ENCODE measurements at regions not wholly inside any gene's neighbourhood (a gene's known extent, or its start where the extent isn't known, plus 50 kb on each side); places are given as distances from the start of the nearest gene placed in this dataset.

DNA sequence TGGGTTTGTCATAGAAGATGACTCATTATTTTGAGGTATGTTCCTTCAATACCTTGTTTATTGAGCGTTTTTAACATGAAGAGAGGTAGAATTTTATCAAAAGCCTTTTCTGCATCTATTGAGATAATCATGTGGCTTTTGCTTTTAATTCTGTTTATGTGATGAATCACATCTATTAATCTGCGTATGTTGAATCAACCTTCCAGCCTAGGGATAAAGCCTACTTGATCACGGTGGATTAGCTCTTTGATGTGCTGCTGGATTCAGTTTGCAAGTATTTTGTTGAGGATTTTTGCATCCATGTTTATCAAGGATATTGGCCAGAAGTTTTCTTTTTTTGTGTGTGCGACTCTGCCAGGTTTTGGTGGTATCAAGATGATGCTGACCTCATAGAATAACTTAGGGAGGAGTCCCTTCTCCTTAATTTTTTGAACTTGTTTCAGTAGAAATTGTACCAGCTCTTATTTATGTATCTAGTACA, 602.6 kb downstream of the SNAPC1 start:
- no peak for TF ChIP-seq POLR2AphosphoS5 (IDR thresholded peaks at IDR 0.05; ENCODE audit: insufficient read depth in 1 of 2, low read depth in 1 of 2)
- TF ChIP-seq, protein P1, sequence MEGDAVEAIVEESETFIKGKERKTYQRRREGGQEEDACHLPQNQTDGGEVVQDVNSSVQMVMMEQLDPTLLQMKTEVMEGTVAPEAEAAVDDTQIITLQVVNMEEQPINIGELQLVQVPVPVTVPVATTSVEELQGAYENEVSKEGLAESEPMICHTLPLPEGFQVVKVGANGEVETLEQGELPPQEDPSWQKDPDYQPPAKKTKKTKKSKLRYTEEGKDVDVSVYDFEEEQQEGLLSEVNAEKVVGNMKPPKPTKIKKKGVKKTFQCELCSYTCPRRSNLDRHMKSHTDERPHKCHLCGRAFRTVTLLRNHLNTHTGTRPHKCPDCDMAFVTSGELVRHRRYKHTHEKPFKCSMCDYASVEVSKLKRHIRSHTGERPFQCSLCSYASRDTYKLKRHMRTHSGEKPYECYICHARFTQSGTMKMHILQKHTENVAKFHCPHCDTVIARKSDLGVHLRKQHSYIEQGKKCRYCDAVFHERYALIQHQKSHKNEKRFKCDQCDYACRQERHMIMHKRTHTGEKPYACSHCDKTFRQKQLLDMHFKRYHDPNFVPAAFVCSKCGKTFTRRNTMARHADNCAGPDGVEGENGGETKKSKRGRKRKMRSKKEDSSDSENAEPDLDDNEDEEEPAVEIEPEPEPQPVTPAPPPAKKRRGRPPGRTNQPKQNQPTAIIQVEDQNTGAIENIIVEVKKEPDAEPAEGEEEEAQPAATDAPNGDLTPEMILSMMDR (IDR thresholded peaks at IDR 0.05): no peak

Measured in vagina (tissue), 2 donors.